ENCODE measurements at regions not wholly inside any gene's neighbourhood (a gene's known extent, or its start where the extent isn't known, plus 50 kb on each side); places are given as distances from the start of the nearest gene placed in this dataset.

DNA sequence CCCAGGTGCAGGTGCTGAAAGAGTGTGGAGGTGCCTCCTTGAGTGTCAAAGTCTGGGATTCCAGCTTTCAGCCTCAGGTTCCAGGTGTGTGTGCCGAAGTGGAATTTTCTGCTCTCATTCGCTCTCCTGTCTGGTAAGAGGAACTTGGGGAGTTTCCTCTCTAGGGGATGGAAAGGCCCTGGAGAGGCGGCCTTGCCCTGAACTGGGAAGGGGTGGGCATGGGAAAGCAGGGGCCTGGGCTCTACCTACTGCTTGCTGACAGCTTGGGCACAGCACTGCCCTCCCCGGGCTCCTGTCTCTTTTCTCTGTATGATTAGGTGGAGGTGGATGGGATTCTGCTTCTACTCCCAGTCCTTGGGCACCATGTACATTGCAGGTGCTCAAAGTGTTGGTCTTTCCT is 192.8 kb downstream of the ZNF716 start:
- TF ChIP-seq, protein P1, sequence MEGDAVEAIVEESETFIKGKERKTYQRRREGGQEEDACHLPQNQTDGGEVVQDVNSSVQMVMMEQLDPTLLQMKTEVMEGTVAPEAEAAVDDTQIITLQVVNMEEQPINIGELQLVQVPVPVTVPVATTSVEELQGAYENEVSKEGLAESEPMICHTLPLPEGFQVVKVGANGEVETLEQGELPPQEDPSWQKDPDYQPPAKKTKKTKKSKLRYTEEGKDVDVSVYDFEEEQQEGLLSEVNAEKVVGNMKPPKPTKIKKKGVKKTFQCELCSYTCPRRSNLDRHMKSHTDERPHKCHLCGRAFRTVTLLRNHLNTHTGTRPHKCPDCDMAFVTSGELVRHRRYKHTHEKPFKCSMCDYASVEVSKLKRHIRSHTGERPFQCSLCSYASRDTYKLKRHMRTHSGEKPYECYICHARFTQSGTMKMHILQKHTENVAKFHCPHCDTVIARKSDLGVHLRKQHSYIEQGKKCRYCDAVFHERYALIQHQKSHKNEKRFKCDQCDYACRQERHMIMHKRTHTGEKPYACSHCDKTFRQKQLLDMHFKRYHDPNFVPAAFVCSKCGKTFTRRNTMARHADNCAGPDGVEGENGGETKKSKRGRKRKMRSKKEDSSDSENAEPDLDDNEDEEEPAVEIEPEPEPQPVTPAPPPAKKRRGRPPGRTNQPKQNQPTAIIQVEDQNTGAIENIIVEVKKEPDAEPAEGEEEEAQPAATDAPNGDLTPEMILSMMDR (IDR thresholded peaks at IDR 0.05): no peak
- TF ChIP-seq EZH2 (IDR thresholded peaks at IDR 0.05) (no peak), EZH2phosphoT487 (IDR thresholded peaks at IDR 0.05) (no peak)
